Activated effector memory CD4-positive, alpha-beta T cell treated with anti-CD3 and anti-CD28 coated beads, Interleukin-2, amount 50 U/mL, for 16 hours (primary cell): ENCODE measurements at regions not wholly inside any gene's neighbourhood (a gene's known extent, or its start where the extent isn't known, plus 50 kb on each side); places are given as distances from the start of the nearest gene placed in this dataset.
"Not testable (repeated sequence)": the region's sequence is repeated elsewhere in the genome, so short reads cannot be mapped to it uniquely, and the experiment has no call there.

Source experiments
- DNase-seq: peaks from one replicate; pipeline ENCODE4 v3.0.0-alpha.2; 2020

DNA sequence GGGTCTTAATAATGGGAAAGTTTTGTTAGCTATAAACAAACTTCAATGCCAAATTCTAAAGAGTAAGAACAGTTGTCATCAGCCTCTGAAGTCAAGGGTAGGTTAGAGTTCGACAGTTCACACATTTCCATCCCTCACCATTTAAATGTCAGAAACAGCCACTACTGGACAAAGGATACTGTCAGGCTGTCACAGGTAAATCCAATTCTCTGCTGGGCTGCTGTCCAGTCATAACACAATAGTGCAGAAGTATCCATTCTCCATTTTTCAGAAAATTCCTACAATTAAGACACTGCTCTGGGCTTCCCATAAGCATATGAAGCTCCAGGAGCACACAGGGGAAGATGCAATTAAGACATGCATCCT, 221.4 kb downstream of the RPS29 start:
- no peak for DNase-seq

- no peak for DNase-seq
Observed at GRCh38 chr14:49363821-49364751, 222.1 kb downstream of the RPS29 start.

GRCh38 chr14:49362916-49363315, 223.3 kb downstream of the RPS29 start:
- no peak for DNase-seq

GRCh38 chr14:49339130-49339529, 247.1 kb downstream of the RPS29 start:
- no peak for DNase-seq

GRCh38 chr14:49319810-49320209, 266.4 kb downstream of the RPS29 start:
- no peak for DNase-seq

DNA sequence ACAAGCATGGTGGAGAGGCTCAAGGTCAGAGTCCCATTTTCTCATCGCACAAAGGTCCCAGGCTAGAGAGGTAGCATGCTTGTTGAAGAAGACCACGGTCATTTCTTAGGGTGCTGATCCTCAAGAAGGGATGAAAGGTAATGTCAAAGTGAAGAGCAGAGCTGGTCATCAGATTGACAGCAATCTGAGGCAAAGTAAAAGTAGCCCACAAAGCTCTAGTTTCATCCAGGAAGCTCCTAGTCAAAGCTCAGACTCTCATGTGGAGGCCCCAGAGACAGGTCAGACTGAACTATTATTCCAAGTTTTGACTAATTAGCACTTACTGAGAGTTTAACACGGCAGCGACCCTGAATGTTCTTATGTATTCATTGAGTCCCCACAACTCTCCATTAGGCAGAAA, 270.6 kb downstream of the RPS29 start:
- DNase-seq = no peak

- DNase-seq = no peak
Observed at GRCh38 chr14:49314737-49315136, 271.4 kb downstream of the RPS29 start.

GRCh38 chr14:49313108-49313507, 273.1 kb downstream of the RPS29 start:
- DNase-seq = no peak

DNA sequence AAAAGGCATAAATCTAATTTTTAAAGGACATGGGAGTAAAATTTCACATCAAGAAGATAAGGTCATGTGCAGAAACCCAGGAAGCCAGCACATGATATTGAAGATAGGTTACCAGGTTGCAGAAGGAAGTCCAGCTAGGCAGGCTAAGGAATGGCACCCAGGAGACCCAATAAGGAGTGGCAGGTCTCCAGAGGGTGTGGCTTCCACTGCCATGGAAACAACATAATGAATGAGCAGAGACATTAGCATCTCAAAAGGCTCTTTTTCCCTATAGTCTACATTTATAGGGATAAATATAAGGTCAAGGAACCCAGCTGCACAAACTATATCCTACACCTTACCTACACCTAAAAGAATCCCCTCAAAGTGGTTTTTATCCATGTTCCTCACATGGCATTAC, 275.9 kb downstream of the RPS29 start:
- no peak for DNase-seq

DNA sequence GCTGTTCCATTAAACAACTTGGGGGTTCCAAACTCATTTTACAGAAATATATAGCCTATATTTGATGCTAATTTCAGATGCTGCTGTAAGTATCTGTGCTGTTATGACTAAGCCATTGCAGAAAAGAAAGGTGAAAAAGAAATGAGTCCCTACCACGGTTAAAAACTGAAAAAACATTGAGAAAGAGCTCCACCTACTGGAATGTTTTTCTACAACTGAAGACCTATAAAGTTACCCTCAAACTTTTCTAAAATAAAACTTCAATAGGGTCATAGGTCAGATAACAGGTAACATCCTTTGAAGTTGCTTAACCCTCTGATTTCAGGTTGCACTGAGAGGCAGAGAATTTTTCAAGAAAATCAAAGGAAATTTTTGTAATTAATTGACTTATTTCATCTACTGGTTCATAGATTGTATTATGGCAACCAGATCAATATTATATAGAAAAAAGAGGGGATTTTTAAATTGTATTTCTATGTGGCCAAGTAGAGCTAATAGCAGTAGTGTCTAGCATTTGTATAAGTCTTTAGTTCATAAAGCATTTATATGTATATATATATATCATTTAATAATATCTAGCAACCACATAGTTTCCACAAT, 279.9 kb downstream of the RPS29 start:
- no peak for DNase-seq

- DNase-seq = no peak
Observed at GRCh38 chr14:49303946-49304516, 282.1 kb downstream of the RPS29 start.

GRCh38 chr14:49297102-49297501, 289.1 kb downstream of the RPS29 start:
- DNase-seq = no peak

GRCh38 chr14:49294621-49295148, 291.5 kb downstream of the RPS29 start:
- DNase-seq = no peak

GRCh38 chr14:49287004-49287403, 299.2 kb downstream of the RPS29 start:
- no peak for DNase-seq

GRCh38 chr14:49286257-49286983, 299.8 kb downstream of the RPS29 start:
- no peak for DNase-seq

GRCh38 chr14:49280566-49280965, 305.6 kb downstream of the RPS29 start:
- DNase-seq = no peak

DNA sequence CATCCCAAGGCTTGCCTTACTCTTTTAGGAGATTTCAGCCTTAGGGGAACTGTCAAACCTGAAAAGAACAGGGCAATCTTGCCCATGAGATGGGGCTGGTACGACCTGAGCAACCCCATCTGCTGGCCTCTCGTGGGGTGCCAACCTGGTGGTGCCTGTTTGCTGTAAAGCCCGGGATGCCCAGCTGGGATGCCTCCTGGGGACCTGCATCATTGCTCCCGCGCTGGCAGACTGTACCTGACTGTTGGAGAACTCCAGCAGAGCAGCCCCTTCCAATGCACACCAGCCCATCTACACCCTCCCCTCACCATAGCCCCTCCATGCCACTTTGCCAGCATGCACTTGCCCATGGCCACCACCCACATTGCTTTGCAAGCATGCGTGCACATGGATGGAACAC, 335.7 kb downstream of the RPS29 start:
- no peak for DNase-seq

- DNase-seq = no peak
Observed at GRCh38 chr14:49250109-49250508, 336.1 kb downstream of the RPS29 start.

DNA sequence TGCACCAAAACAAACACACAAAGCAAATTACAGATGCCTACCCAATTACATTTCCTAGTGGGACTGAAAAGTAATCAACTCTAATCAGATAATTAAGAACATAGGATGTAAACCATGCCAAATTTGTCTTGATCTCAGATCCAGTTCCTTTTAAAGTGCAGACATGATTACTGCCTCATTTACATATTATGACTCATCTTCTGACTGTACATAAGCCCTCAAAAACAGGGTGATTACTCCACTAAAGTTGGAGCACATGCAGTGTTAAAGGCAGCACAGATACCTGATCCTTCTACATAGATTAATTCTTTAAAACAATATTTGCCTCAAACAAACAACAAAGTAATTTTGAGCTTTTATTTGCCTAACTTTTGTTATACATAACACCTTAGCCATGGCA, 337.2 kb downstream of the RPS29 start:
- DNase-seq = no peak

GRCh38 chr14:49243777-49244176, 342.4 kb downstream of the RPS29 start:
- DNase-seq = not testable (repeated sequence)

- no peak for DNase-seq
Observed at GRCh38 chr14:49240383-49240782, 345.8 kb downstream of the RPS29 start.

DNA sequence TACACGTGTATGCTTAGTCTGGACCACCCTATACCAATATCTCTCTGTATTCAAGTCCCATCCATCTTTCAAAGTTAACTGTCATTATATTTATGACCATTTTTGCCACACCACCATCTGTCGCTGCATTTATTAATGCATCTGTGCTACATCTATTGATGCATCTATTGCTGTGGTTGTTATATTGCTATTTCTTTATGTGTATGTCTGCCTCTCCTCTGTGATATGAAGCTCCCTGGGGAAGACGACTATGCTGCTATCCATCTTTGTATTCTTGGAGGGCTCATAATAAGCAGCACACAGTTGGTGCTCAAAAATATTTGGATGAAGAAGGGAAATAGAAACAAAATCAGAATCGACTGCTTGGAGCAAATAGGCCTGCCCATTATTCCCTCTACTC, 357.6 kb downstream of the RPS29 start:
- DNase-seq = no peak

- no peak for DNase-seq
Observed at GRCh38 chr14:49221316-49221715, 364.9 kb downstream of the RPS29 start.
